CMK (cell line): ENCODE measurements at regions not wholly inside any gene's neighbourhood (a gene's known extent, or its start where the extent isn't known, plus 50 kb on each side); places are given as distances from the start of the nearest gene placed in this dataset.

Source experiments
- DNase-seq: peaks from one replicate; pipeline ENCODE4 v3.0.0-alpha.2; 2010; ENCODE audit warnings: low read depth

DNA sequence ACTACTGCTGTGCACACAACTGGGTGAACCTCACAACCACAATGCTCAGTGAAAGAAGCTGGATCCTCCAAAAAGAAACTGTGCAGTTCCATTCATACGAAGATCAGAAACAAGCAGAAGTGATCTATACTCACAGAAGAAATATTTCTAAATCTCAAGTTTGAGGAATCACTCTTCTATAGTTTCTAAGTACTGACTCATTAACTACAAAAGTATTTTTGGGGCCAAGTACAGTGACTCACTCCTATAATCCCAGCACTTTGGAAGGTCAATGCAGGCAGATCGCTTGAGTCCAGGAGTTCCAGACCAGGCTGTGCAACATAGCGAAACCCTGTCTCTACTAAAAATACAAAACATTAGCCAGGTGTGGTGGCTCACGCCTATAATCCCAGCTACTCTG lies 51.3 kb upstream of the RELL1 start:
- no peak for DNase-seq
